Gastrocnemius medialis (tissue), 4 donors: ENCODE measurements at regions not wholly inside any gene's neighbourhood (a gene's known extent, or its start where the extent isn't known, plus 50 kb on each side); places are given as distances from the start of the nearest gene placed in this dataset.
A peak's percentile ranks its signal among the peaks of the same experiment; 100 is the strongest.

ENCODE experiments used
- ATAC-seq, 2 donors: fragments of 150-250 bp; one replicate each; pipeline ENCODE4 v1.9.1; 2016
- DNase-seq, 2 donors: peaks; one replicate each; pipeline ENCODE4 v3.0.0-alpha.2; 2019
- H3K27ac ChIP-seq, 4 donors: fragments of 200-600 bp; sonication (generic); 1 replicate in 1 of 4; 2 replicates in 3 of 4; pipeline ENCODE4 v1.5.1; 2016 to 2018; ENCODE audit warnings: mild to moderate bottlenecking in 2 of 4, moderate library complexity in 1 of 4
- H3K27me3 ChIP-seq, 3 donors: fragments of 200-600 bp; sonication (generic) in 2 of 3; 1 replicate in 1 of 3; 2 replicates in 2 of 3; pipeline versions ENCODE4 v1.5.1 to v1.6.0; 2016 to 2019; ENCODE audit warnings: mild to moderate bottlenecking in 1 of 3, moderate library complexity in 1 of 3
- H3K36me3 ChIP-seq, 2 donors: fragments of 200-600 bp; sonication (generic) in 1 of 2; one replicate each; pipeline ENCODE4 v1.5.1; 2017 to 2018
- H3K4me1 ChIP-seq, 2 donors: fragments of 200-600 bp; sonication (generic) in 1 of 2; one replicate each; pipeline ENCODE4 v1.5.1; 2016 to 2017; ENCODE audit warnings: mild to moderate bottlenecking in 2 of 2
- H3K4me3 ChIP-seq, 4 donors: fragments of 200-600 bp; sonication (generic) in 3 of 4; 1 replicate in 1 of 4; 2 replicates in 3 of 4; pipeline ENCODE4 v1.5.1; 2016 to 2019; ENCODE audit warnings: mild to moderate bottlenecking in 2 of 4
- H3K9me3 ChIP-seq, 3 donors: fragments of 200-600 bp; sonication (generic) in 2 of 3; 1 replicate in 1 of 3; 2 replicates in 2 of 3; pipeline ENCODE4 v1.5.1; 2016 to 2019
- POLR2A ChIP-seq, 2 donors: fragments of 450-650 bp; IDR thresholded peaks; one replicate each; pipeline ENCODE4 v1.6.1; 2017; ENCODE audit warnings: antibody characterized with exemption in 2 of 2, mild to moderate bottlenecking in 2 of 2, moderate library complexity in 2 of 2
- in situ Hi-C, 4 donors: fragments of 200-750 bp; cut with MboI; loops; one replicate each; pipeline versions ENCODE4 v1.15.0 to v1.8.0; 2017; ENCODE audit warnings: low sequenced_read_pairs in 4 of 4
- intact Hi-C: fragments of 100-400 bp; cut with DNase I; formaldehyde crosslinking; loops from one replicate; pipeline ENCODE4 v1.15.1; 2023; ENCODE audit warnings: low total_unique reads
- TF ChIP-seq, protein P1 (sequence below), 5 experiments: fragments of 450-650 bp in 3 of 5; fragments of 200-600 bp in 2 of 5; sonication (generic) in 2 of 5; IDR thresholded peaks in 4 of 5; conservative IDR thresholded peaks in 1 of 5; 1 replicate in 4 of 5; 2 replicates in 1 of 5; pipeline ENCODE4 v1.5.1; 2016 to 2019; ENCODE audit warnings: antibody characterized with exemption in 5 of 5, mild to moderate bottlenecking in 3 of 5, moderate library complexity in 3 of 5

DNA sequence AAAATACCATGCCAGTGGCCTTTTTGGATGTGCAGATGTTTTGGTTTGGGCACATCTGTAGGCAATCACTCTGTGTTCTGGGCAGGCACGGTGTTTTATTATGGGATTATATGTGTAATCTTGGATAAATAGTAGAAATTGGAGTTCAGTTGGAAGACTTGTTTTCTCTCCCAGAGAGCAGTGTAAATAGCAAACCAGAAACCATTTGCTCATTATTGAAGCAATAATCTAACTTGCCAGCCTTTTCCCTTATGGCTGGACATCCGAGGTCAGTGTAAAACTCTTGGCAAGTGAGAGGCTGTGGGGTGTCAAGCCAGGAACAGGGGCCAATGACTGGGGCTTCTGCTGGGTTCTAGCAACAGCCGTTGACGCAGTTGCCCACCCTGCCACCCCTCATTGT lies 69.9 kb downstream of the IRX3 start:
- TF ChIP-seq, protein P1, sequence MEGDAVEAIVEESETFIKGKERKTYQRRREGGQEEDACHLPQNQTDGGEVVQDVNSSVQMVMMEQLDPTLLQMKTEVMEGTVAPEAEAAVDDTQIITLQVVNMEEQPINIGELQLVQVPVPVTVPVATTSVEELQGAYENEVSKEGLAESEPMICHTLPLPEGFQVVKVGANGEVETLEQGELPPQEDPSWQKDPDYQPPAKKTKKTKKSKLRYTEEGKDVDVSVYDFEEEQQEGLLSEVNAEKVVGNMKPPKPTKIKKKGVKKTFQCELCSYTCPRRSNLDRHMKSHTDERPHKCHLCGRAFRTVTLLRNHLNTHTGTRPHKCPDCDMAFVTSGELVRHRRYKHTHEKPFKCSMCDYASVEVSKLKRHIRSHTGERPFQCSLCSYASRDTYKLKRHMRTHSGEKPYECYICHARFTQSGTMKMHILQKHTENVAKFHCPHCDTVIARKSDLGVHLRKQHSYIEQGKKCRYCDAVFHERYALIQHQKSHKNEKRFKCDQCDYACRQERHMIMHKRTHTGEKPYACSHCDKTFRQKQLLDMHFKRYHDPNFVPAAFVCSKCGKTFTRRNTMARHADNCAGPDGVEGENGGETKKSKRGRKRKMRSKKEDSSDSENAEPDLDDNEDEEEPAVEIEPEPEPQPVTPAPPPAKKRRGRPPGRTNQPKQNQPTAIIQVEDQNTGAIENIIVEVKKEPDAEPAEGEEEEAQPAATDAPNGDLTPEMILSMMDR (IDR thresholded peaks at IDR 0.05 in 4 of 5, conservative IDR thresholded peaks at IDR 0.05 in 1 of 5): no peak
- TF ChIP-seq POLR2A (IDR thresholded peaks at IDR 0.05): no peak
- Histone ChIP-seq H3K36me3 (no peaks in the 10 kb centered on the region), H3K27me3 (peaks cover 0 to 4% (median 3%) of the 10 kb centered on the region in 3 donors), H3K9me3 (no peaks in the 10 kb centered on the region), H3K4me1 (peaks cover 0 to 16% of the 10 kb centered on the region in 2 donors), H3K27ac (peak overlapping the region in 2 of 4 donors; percentile 10 to 24), H3K4me3 (no peak overlapping the region)
- DNase-seq (no peak), ATAC-seq (no peak)
- intact Hi-C loops (no loop called here), in situ Hi-C loops (no loop called here)

DNA sequence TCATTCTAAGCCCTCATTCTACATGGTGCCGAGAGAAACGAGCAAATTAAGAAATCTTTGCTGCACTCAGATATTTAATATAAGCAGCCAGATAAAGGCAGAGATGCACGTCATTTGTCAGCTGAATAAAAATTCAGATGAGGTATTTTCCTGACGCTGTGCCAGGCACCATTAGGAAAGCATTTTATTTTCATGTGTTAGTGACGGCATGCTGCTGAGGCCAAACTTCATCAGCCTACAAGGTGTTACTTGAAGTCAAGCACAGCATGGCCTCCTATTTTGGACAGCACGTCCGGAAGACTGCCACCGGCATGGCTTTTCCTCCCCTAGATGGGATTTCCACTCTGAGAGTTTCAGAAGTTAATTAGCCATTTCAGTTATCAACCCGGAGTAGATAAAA lies 70.3 kb downstream of the IRX3 start:
- ATAC-seq: peak in 1 of 2 donors; percentile 48
- Histone ChIP-seq H3K27me3 (peaks cover 0 to 4% (median 3%) of the 10 kb centered on the region in 3 donors), H3K4me1 (peaks cover 0 to 16% of the 10 kb centered on the region in 2 donors), H3K36me3 (no peaks in the 10 kb centered on the region), H3K27ac (peak overlapping the region in 2 of 4 donors; percentile 10 to 47), H3K9me3 (no peaks in the 10 kb centered on the region), H3K4me3 (no peak overlapping the region)
- no peak for TF ChIP-seq POLR2A (IDR thresholded peaks at IDR 0.05)
- TF ChIP-seq, protein P1 (IDR thresholded peaks at IDR 0.05 in 4 of 5, conservative IDR thresholded peaks at IDR 0.05 in 1 of 5): no peak
- DNase-seq: peak; percentile 34 to 55
- intact Hi-C loops: no loop called here
- in situ Hi-C loops: no loop called here

DNA sequence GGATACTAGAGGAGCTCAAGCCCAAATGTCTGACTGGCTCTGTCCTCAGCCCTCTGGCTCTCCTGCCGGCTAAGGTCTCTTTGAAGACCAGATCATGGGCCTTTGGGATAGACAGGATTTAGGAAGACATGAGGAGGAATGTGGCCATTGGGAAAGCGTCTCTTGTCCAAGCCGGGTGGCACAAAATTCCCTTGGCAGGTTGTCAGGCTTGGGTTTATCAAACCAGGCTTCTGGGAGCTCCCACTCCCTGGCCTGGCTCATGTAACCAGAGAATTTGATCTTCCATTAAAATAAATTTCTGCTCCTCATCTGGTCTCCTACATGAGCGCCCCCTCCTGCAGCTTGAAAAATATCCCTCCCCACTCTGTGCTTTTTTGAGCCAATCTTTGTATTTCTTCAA lies 71.1 kb downstream of the IRX3 start:
- TF ChIP-seq, protein P1 (IDR thresholded peaks at IDR 0.05 in 4 of 5, conservative IDR thresholded peaks at IDR 0.05 in 1 of 5): no peak
- no peak for TF ChIP-seq POLR2A (IDR thresholded peaks at IDR 0.05)
- Histone ChIP-seq H3K4me3 (no peak overlapping the region), H3K27ac (peak overlapping the region in 2 of 4 donors; percentile 24 to 47), H3K27me3 (peaks cover 0 to 4% (median 3%) of the 10 kb centered on the region in 3 donors), H3K9me3 (no peaks in the 10 kb centered on the region), H3K4me1 (peaks cover 0 to 16% of the 10 kb centered on the region in 2 donors), H3K36me3 (no peaks in the 10 kb centered on the region)
- in situ Hi-C loops: no loop called here
- ATAC-seq (no peak), DNase-seq (no peak)
- intact Hi-C loops: no loop called here

DNA sequence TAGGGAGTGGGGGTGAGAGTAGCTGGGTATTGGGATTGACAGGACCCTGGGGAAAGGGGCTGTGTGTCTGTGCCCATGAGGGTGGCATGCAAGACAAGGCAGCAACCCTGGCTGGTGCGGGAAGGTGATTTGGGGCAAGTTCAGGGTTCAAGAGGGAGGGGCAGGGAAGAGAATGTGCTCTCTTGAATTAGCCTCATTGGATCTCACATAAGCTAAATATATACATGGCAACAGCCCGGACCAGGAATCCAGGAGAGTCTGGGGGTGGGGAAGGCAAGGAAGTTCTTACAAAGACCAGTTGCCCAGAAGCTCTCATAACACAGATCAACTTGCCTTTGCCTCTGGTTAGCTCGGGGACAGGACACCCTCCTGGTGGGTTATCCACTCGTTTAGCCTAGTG lies 73.3 kb downstream of the IRX3 start:
- H3K4me1 ChIP-seq: peaks cover 0 to 16% of the 10 kb centered on the region in 2 donors
- peak overlapping the region in 2 of 4 donors; percentile 2 to 66 for H3K27ac ChIP-seq
- ATAC-seq: peak; percentile 35 to 45
- no peaks in the 10 kb centered on the region for H3K9me3 ChIP-seq
- no peaks in the 10 kb centered on the region for H3K36me3 ChIP-seq
- H3K27me3 ChIP-seq: no peaks in the 10 kb centered on the region
- peak overlapping the region in 1 of 4 donors; percentile 21 for H3K4me3 ChIP-seq
- no peak for DNase-seq
- intact Hi-C loops (no loop called here), in situ Hi-C loops (no loop called here)
- no peak for TF ChIP-seq POLR2A (IDR thresholded peaks at IDR 0.05)
- TF ChIP-seq, protein P1 (IDR thresholded peaks at IDR 0.05 in 4 of 5, conservative IDR thresholded peaks at IDR 0.05 in 1 of 5): no peak

DNA sequence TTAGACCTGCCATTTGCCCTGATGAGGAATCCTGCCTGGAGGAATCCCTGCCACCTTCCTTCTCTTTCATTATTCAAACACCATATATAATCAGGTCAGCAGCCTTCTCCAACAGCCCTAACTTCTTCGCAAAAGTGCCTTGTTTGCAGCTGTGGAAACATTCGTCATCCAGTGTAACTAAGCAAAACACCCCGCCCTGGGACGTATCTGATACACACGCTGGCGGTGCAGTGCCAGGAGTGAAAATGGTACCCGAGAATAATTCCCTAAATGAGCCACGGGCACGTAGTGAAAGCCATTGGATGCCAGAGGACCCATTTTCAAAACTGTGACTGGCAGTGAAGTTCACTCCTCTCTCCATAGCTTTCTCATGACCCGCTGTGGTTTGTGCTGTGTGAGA lies 73.7 kb downstream of the IRX3 start:
- Histone ChIP-seq H3K4me3 (peak overlapping the region in 2 of 4 donors; percentile 21 to 28), H3K27ac (peak overlapping the region in 2 of 4 donors; percentile 2 to 66), H3K27me3 (no peaks in the 10 kb centered on the region), H3K9me3 (no peaks in the 10 kb centered on the region), H3K36me3 (no peaks in the 10 kb centered on the region), H3K4me1 (peaks cover 0 to 16% of the 10 kb centered on the region in 2 donors)
- TF ChIP-seq, protein P1 (IDR thresholded peaks at IDR 0.05 in 4 of 5, conservative IDR thresholded peaks at IDR 0.05 in 1 of 5): no peak
- no peak for TF ChIP-seq POLR2A (IDR thresholded peaks at IDR 0.05)
- in situ Hi-C loops: no loop called here
- DNase-seq (no peak), ATAC-seq (peak in 1 of 2 donors; percentile 18)
- intact Hi-C loops: no loop called here
